ENCODE measurements at regions not wholly inside any gene's neighbourhood (a gene's known extent, or its start where the extent isn't known, plus 50 kb on each side); places are given as distances from the start of the nearest gene placed in this dataset.

GRCh38 chr4:143280861-143281260 lies 55.8 kb upstream of the GAB1 start:
- TF ChIP-seq CTCF (conservative IDR thresholded peaks at IDR 0.05 in 1 of 2, IDR thresholded peaks at IDR 0.05 in 1 of 2; ENCODE audit: extremely low read depth in 1 of 2, insufficient read depth in 1 of 2, low read depth in 1 of 2, low read length in 2 of 2) (no peak), EZH2 (IDR thresholded peaks at IDR 0.05; ENCODE audit: borderline replicate concordance, low read length) (no peak)

Measured in mammary epithelial cell (primary cell).